Panc1 (cell line): ENCODE measurements at regions not wholly inside any gene's neighbourhood (a gene's known extent, or its start where the extent isn't known, plus 50 kb on each side); places are given as distances from the start of the nearest gene placed in this dataset.
"Not testable (repeated sequence)": the region's sequence is repeated elsewhere in the genome, so short reads cannot be mapped to it uniquely, and the experiment has no call there.

ENCODE experiments used
- ATAC-seq: fragments of 200-7000 bp; cut with Tn5 transposase; 2 replicates; pipeline ENCODE4 v1.9.1; 2020; ENCODE audit warnings: mild to moderate bottlenecking, moderate library complexity
- BruUV-seq: library from RNA; stranded (reverse); fragments of 400-500 nt; replicated peaks from 2 replicates; lab custom pipeline; 2021; lab: Mats Ljungman, UMichigan
- CTCF ChIA-PET: fragments of 300-600 bp; sonication (Branson Sonifier 250); formaldehyde crosslinking; loops from one replicate; lab custom pipeline; 2022; ENCODE audit warnings: antibody characterized with exemption; lab: Charles Lee
- POLR2A ChIA-PET: fragments of 300-600 bp; sonication (Branson Sonifier 250); formaldehyde crosslinking; loops from one replicate; lab custom pipeline; 2022; ENCODE audit warnings: antibody characterized with exemption; lab: Charles Lee
- DNase-seq: peaks from one replicate; pipeline ENCODE4 v3.0.0-alpha.2; 2010; ENCODE audit warnings: low read depth, low spot score
- H3K27ac ChIP-seq: 2 replicates; pipeline ENCODE4 v1.5.1; 2011; ENCODE audit warnings: mild to moderate bottlenecking, low read length, inconsistent platforms
- H3K27me3 ChIP-seq: fragments of 200-500 bp; sonication (Bioruptor generic); 2 replicates; pipeline ENCODE4 v1.6.0; 2014; ENCODE audit warnings: low read length, inconsistent platforms; ENCODE audit not compliant: control insufficient read depth, insufficient read depth
- H3K36me3 ChIP-seq: fragments of 200-500 bp; sonication (Bioruptor generic); 2 replicates; pipeline ENCODE4 v1.5.1; 2014; ENCODE audit warnings: inconsistent platforms, mild to moderate bottlenecking, low read length, moderate library complexity; ENCODE audit not compliant: control insufficient read depth, insufficient read depth
- H3K4me1 ChIP-seq: 2 replicates; pipeline ENCODE4 v1.5.1; 2011; ENCODE audit warnings: inconsistent platforms, mild to moderate bottlenecking, low read length, moderate library complexity; ENCODE audit not compliant: control insufficient read depth, insufficient read depth
- H3K4me3 ChIP-seq, 2 experiments: 2 replicates each; pipeline ENCODE4 v1.5.1; 2011 to 2012; ENCODE audit warnings: low read depth in 2 of 2, low read length in 2 of 2, mild to moderate bottlenecking in 2 of 2, inconsistent platforms in 1 of 2, moderate library complexity in 1 of 2
- H3K9me3 ChIP-seq: fragments of 200-500 bp; sonication (Bioruptor generic); 2 replicates; pipeline ENCODE4 v1.5.1; 2014; ENCODE audit warnings: low read depth, mild to moderate bottlenecking, inconsistent platforms, low read length, moderate library complexity; ENCODE audit not compliant: control insufficient read depth, insufficient read depth
- CTCF ChIP-seq: fragments of 450-650 bp; IDR thresholded peaks from 2 replicates; pipeline ENCODE4 v1.5.1; 2017; ENCODE audit warnings: mild to moderate bottlenecking
- POLR2AphosphoS5 ChIP-seq: IDR thresholded peaks from 2 replicates; pipeline ENCODE4 v1.6.1; 2012; ENCODE audit warnings: mild to moderate bottlenecking, low read depth, low read length, moderate library complexity
- REST ChIP-seq, 2 experiments: IDR thresholded peaks; 2 replicates each; pipeline ENCODE4 v1.6.1; 2011 to 2012; ENCODE audit warnings: low read depth in 2 of 2, control low read depth in 1 of 2, low read length in 1 of 2, mild to moderate bottlenecking in 1 of 2, moderate library complexity in 1 of 2; ENCODE audit not compliant: insufficient read depth in 1 of 2
- SIN3A ChIP-seq: IDR thresholded peaks from 2 replicates; pipeline ENCODE4 v1.6.1; 2012; ENCODE audit warnings: low read depth, mild to moderate bottlenecking, low read length, moderate library complexity, borderline replicate concordance; ENCODE audit not compliant: insufficient read depth
- TCF7L2 ChIP-seq: IDR thresholded peaks from 2 replicates; pipeline ENCODE4 v1.6.1; 2011; ENCODE audit warnings: mild to moderate bottlenecking, low read depth, low read length, inconsistent platforms
- in situ Hi-C: cut with HindIII; loops from 2 replicates; pipeline ENCODE4 v1.10.0; 2016; ENCODE audit warnings: low sequenced_read_pairs, low pct_unique_long_range_greater_than_20kb
- intact Hi-C: fragments of 100-400 bp; cut with micrococcal nuclease; formaldehyde crosslinking; loops from one replicate; pipeline ENCODE4 v1.10.0; 2022; ENCODE audit not compliant: unreplicated experiment

GRCh38 chr12:114152066-114152465, 185.9 kb upstream of the RBM19 start:
- H3K4me3 ChIP-seq, result no peak overlapping the region
- DNase-seq (no peak), ATAC-seq (no peak)
- in situ Hi-C loops, result no loop called here
- H3K27ac ChIP-seq, result no peak overlapping the region
- no peaks in the 10 kb centered on the region; the same call in 1 of the 2 replicates for H3K27me3 ChIP-seq
- CTCF ChIA-PET, result no interaction called here
- BruUV-seq, result no TSS peak
- intact Hi-C loops, result no loop called here
- POLR2A ChIA-PET, result no interaction called here
- H3K9me3 ChIP-seq, result no peaks in the 10 kb centered on the region
- no peaks in the 10 kb centered on the region for H3K4me1 ChIP-seq
- H3K36me3 ChIP-seq, result no peaks in the 10 kb centered on the region
- TF ChIP-seq CTCF, result no peak
- TF ChIP-seq SIN3A, result no peak
- no peak for TF ChIP-seq TCF7L2
- no peak for TF ChIP-seq POLR2AphosphoS5
- no peak for TF ChIP-seq REST (IDR thresholded peaks at IDR 0.05; ENCODE audit: insufficient read depth in 1 of 2, low read depth in 2 of 2, low read length in 1 of 2)

- H3K36me3 ChIP-seq, in situ Hi-C loops, DNase-seq, H3K4me1 ChIP-seq, POLR2A ChIA-PET, BruUV-seq, H3K27ac ChIP-seq, H3K27me3 ChIP-seq, intact Hi-C loops, H3K4me3 ChIP-seq, ATAC-seq, H3K9me3 ChIP-seq: not testable (repeated sequence)
- CTCF ChIA-PET, result interaction anchor here (0.7 kb wide), 1 partner anchor 31 kb away, joined by 4 read pairs; no protein-coding TSS in a partner anchor
Observed at GRCh38 chr12:114150584-114150983, 184.5 kb upstream of the RBM19 start.

GRCh38 chr12:114141921-114142564, 175.9 kb upstream of the RBM19 start:
- ATAC-seq, result no peak
- BruUV-seq, result no TSS peak
- TF ChIP-seq TCF7L2 (no peak), CTCF (no peak), POLR2AphosphoS5 (no peak), SIN3A (no peak), REST (IDR thresholded peaks at IDR 0.05; ENCODE audit: insufficient read depth in 1 of 2, low read depth in 2 of 2, low read length in 1 of 2) (no peak)
- H3K9me3 ChIP-seq, result no peaks in the 10 kb centered on the region
- ChIA-PET POLR2A (no interaction called here), CTCF (no interaction called here)
- H3K4me1 ChIP-seq, result no peaks in the 10 kb centered on the region
- intact Hi-C loops (no loop called here), in situ Hi-C loops (no loop called here)
- H3K27me3 ChIP-seq, result no peaks in the 10 kb centered on the region; the same call in 1 of the 2 replicates
- DNase-seq, result no peak
- H3K36me3 ChIP-seq, result no peaks in the 10 kb centered on the region
- H3K4me3 ChIP-seq, result no peak overlapping the region
- H3K27ac ChIP-seq, result no peak overlapping the region
